Epithelial cell of esophagus (primary cell): ENCODE measurements at regions not wholly inside any gene's neighbourhood (a gene's known extent, or its start where the extent isn't known, plus 50 kb on each side); places are given as distances from the start of the nearest gene placed in this dataset.

Experiments used
- DNase-seq: peaks from one replicate; pipeline ENCODE4 v3.0.0; 2010; ENCODE audit warnings: low read depth
- H3K4me3 ChIP-seq: 2 replicates; pipeline ENCODE4 v1.5.1; 2011; ENCODE audit warnings: mild to moderate bottlenecking, low read length, control low read depth
- CTCF ChIP-seq: IDR thresholded peaks from 2 replicates; pipeline ENCODE4 v1.5.1; 2011; ENCODE audit warnings: low read depth, mild to moderate bottlenecking, low read length, control low read depth, inconsistent platforms; ENCODE audit not compliant: insufficient read depth; ENCODE audit errors: missing control alignments

- no peak for TF ChIP-seq CTCF
- peak; percentile 51 for DNase-seq
- H3K4me3 ChIP-seq: no peak overlapping the region
Measured at GRCh38 chr21:29416268-29416667, 117.5 kb downstream of the BACH1 start.

- no peak overlapping the region for H3K4me3 ChIP-seq
- no peak for DNase-seq
- no peak for TF ChIP-seq CTCF
Measured at GRCh38 chr21:29418813-29419212, 120.1 kb downstream of the BACH1 start.

- no peak overlapping the region for H3K4me3 ChIP-seq
- no peak for DNase-seq
- TF ChIP-seq CTCF: no peak
Measured at GRCh38 chr21:29419422-29419821, 120.7 kb downstream of the BACH1 start.

GRCh38 chr21:29423099-29423870, 124.6 kb downstream of the BACH1 start:
- DNase-seq: peak; percentile 76
- H3K4me3 ChIP-seq: no peak overlapping the region
- TF ChIP-seq CTCF: no peak

GRCh38 chr21:29424728-29425127, 126.0 kb downstream of the BACH1 start:
- TF ChIP-seq CTCF: no peak
- DNase-seq: no peak
- H3K4me3 ChIP-seq: no peak overlapping the region

GRCh38 chr21:29429218-29429617, 130.5 kb downstream of the BACH1 start:
- DNase-seq: peak; percentile 21
- H3K4me3 ChIP-seq: no peak overlapping the region
- no peak for TF ChIP-seq CTCF

- H3K4me3 ChIP-seq: no peak overlapping the region
- no peak for DNase-seq
- no peak for TF ChIP-seq CTCF
Measured at GRCh38 chr21:29430030-29430429, 131.3 kb downstream of the BACH1 start.
